ENCODE measurements at regions not wholly inside any gene's neighbourhood (a gene's known extent, or its start where the extent isn't known, plus 50 kb on each side); places are given as distances from the start of the nearest gene placed in this dataset.

GRCh38 chr9:12964271-12964670, 189.5 kb downstream of the LURAP1L start:
- no peak overlapping the region for H3K27ac ChIP-seq (ENCODE audit: low read depth, low read length)
- no peak overlapping the region for H3K4me3 ChIP-seq (ENCODE audit: low read depth, low read length)
- peaks cover 4% of the 10 kb centered on the region; the same call in 1 of the 2 replicates for H3K9me3 ChIP-seq (ENCODE audit: control insufficient read depth, insufficient read depth, low read length)
- no peak overlapping the region for H3K9ac ChIP-seq (ENCODE audit: low read depth, low read length)
- H3K4me1 ChIP-seq (ENCODE audit: control insufficient read depth, insufficient read depth, low read length), result no peaks in the 10 kb centered on the region; the same call in 1 of the 2 replicates
- no peaks in the 10 kb centered on the region for H3K27me3 ChIP-seq (ENCODE audit: control insufficient read depth, insufficient read depth, low read length)
- H3K36me3 ChIP-seq (ENCODE audit: control insufficient read depth, insufficient read depth, low read length), result peaks cover 10% of the 10 kb centered on the region; the same call in 1 of the 2 replicates

DNA sequence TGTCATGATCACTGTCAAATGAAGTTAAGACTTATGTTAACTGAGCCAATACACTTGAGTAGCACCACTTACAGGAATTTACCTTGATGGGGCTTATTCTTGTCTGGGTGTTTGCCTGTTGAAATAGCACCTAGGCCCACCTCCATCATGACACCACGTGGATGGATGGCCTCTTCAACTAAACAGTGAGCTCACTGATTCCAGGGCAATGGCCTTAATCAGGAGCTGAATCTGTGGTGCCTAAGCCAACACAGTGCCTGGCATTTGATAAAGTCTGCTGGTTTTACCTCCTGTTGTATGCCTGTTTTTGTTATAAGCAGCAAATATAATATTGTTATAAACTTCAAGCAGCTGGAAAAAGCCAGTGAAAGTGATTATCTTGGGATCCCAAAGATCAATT, 190.5 kb downstream of the LURAP1L start:
- no peaks in the 10 kb centered on the region for H3K27me3 ChIP-seq (ENCODE audit: control insufficient read depth, insufficient read depth, low read length)
- H3K9ac ChIP-seq (ENCODE audit: low read depth, low read length), result no peak overlapping the region
- peaks cover 8% of the 10 kb centered on the region; the same call in 1 of the 2 replicates for H3K36me3 ChIP-seq (ENCODE audit: control insufficient read depth, insufficient read depth, low read length)

GRCh38 chr9:12968093-12968492, 193.3 kb downstream of the LURAP1L start:
- H3K27ac ChIP-seq (ENCODE audit: low read depth, low read length), result no peak overlapping the region
- H3K9me3 ChIP-seq (ENCODE audit: control insufficient read depth, insufficient read depth, low read length), result no peaks in the 10 kb centered on the region
- no peak overlapping the region for H3K9ac ChIP-seq (ENCODE audit: low read depth, low read length)
- no peaks in the 10 kb centered on the region for H3K27me3 ChIP-seq (ENCODE audit: control insufficient read depth, insufficient read depth, low read length)
- no peaks in the 10 kb centered on the region for H3K36me3 ChIP-seq (ENCODE audit: control insufficient read depth, insufficient read depth, low read length)
- H3K4me3 ChIP-seq (ENCODE audit: low read depth, low read length), result no peak overlapping the region
- H3K4me1 ChIP-seq (ENCODE audit: control insufficient read depth, insufficient read depth, low read length), result no peaks in the 10 kb centered on the region

More for the DNA sequence above, 190.5 kb downstream of the LURAP1L start:
- no peaks in the 10 kb centered on the region; the same call in 1 of the 2 replicates for H3K4me1 ChIP-seq (ENCODE audit: control insufficient read depth, insufficient read depth, low read length)
- no peak overlapping the region for H3K4me3 ChIP-seq (ENCODE audit: low read depth, low read length)
- H3K27ac ChIP-seq (ENCODE audit: low read depth, low read length), result no peak overlapping the region
- H3K9me3 ChIP-seq (ENCODE audit: control insufficient read depth, insufficient read depth, low read length), result no peaks in the 10 kb centered on the region

DNA sequence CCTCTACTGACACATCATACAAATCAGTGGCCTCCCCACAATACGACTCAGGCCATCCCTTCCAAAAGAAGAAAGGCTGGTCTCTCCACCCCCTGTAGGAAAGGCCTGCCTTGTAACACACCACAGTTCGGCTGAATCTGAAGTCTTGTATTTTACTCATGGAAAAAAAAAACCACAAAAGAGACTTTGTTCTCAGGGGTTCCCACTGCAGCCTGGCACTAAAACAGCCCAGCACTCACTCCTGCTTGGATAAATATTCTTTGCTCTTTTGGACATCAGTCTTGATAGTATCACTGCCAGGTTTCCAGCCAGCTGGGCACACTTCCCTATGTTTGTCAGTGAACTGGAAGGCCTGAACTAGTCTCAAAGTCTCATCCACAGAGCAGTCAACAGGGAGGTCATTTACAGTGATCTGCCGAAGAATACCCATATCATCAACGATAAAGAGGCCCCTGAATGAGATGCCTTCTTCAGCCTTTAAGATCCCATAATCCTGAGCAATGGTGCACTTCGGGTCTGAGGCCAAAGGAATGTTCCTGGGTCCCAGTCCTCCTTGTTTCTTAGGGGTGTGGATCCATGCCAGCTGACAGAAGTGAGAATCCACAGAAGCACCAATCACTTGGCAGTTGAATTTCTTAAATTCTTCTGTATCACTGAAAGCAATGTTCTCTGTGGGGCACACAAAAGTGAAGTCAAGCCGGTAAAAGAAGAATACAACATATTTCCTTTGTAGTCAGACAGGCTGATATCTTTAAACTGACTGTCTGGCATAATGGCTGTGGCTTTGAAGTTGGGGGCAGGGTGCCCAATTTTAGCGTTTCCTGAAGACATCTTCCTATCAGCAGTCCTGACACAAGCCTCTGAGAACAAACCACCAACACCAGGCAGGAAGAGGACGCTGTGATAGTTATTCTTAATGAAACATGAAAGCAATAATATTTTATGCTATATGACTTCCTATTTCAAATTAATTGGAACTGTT, 198.1 kb downstream of the LURAP1L start:
- H3K27me3 ChIP-seq (ENCODE audit: control insufficient read depth, insufficient read depth, low read length), result no peaks in the 10 kb centered on the region
- H3K9me3 ChIP-seq (ENCODE audit: control insufficient read depth, insufficient read depth, low read length), result no peaks in the 10 kb centered on the region
- H3K4me1 ChIP-seq (ENCODE audit: control insufficient read depth, insufficient read depth, low read length), result no peaks in the 10 kb centered on the region
- H3K27ac ChIP-seq (ENCODE audit: low read depth, low read length), result no peak overlapping the region
- H3K9ac ChIP-seq (ENCODE audit: low read depth, low read length), result no peak overlapping the region
- H3K36me3 ChIP-seq (ENCODE audit: control insufficient read depth, insufficient read depth, low read length), result no peaks in the 10 kb centered on the region
- H3K4me3 ChIP-seq (ENCODE audit: low read depth, low read length), result no peak overlapping the region

DNA sequence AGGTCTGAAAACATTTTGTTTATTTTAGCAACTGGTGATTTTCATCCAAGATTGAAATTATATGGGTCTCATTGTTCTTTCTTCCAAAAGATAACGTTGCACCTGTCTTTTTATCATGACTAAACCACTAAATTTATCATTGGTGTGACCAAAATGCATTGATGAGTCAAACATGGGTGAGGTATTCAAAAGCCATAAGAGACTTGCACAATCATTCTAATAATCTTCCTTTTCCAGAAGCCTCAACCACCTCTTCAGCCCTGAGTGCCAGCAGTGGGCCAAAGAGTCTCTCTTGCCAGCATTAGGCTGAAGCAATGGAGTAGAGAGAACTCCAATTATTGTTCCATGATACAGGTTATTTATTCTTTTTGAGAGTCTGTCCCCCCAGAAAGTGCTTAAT, 198.9 kb downstream of the LURAP1L start:
- Histone ChIP-seq H3K9me3 (ENCODE audit: control insufficient read depth, insufficient read depth, low read length) (no peaks in the 10 kb centered on the region), H3K27me3 (ENCODE audit: control insufficient read depth, insufficient read depth, low read length) (no peaks in the 10 kb centered on the region), H3K4me3 (ENCODE audit: low read depth, low read length) (no peak overlapping the region), H3K36me3 (ENCODE audit: control insufficient read depth, insufficient read depth, low read length) (no peaks in the 10 kb centered on the region), H3K9ac (ENCODE audit: low read depth, low read length) (no peak overlapping the region), H3K27ac (ENCODE audit: low read depth, low read length) (no peak overlapping the region), H3K4me1 (ENCODE audit: control insufficient read depth, insufficient read depth, low read length) (no peaks in the 10 kb centered on the region)

GRCh38 chr9:12974671-12975070, 199.9 kb downstream of the LURAP1L start:
- H3K9me3 ChIP-seq (ENCODE audit: control insufficient read depth, insufficient read depth, low read length), result no peaks in the 10 kb centered on the region

GRCh38 chr9:12975496-12975895, 200.7 kb downstream of the LURAP1L start:
- Histone ChIP-seq H3K9me3 (ENCODE audit: control insufficient read depth, insufficient read depth, low read length) (no peaks in the 10 kb centered on the region), H3K4me1 (ENCODE audit: control insufficient read depth, insufficient read depth, low read length) (no peaks in the 10 kb centered on the region), H3K27ac (ENCODE audit: low read depth, low read length) (no peak overlapping the region), H3K9ac (ENCODE audit: low read depth, low read length) (no peak overlapping the region), H3K27me3 (ENCODE audit: control insufficient read depth, insufficient read depth, low read length) (no peaks in the 10 kb centered on the region), H3K36me3 (ENCODE audit: control insufficient read depth, insufficient read depth, low read length) (no peaks in the 10 kb centered on the region), H3K4me3 (ENCODE audit: low read depth, low read length) (no peak overlapping the region)

More at GRCh38 chr9:12974671-12975070, 199.9 kb downstream of the LURAP1L start:
- no peaks in the 10 kb centered on the region for H3K4me1 ChIP-seq (ENCODE audit: control insufficient read depth, insufficient read depth, low read length)
- H3K27me3 ChIP-seq (ENCODE audit: control insufficient read depth, insufficient read depth, low read length), result no peaks in the 10 kb centered on the region
- H3K9ac ChIP-seq (ENCODE audit: low read depth, low read length), result no peak overlapping the region
- no peaks in the 10 kb centered on the region for H3K36me3 ChIP-seq (ENCODE audit: control insufficient read depth, insufficient read depth, low read length)
- H3K4me3 ChIP-seq (ENCODE audit: low read depth, low read length), result no peak overlapping the region
- H3K27ac ChIP-seq (ENCODE audit: low read depth, low read length), result no peak overlapping the region

DNA sequence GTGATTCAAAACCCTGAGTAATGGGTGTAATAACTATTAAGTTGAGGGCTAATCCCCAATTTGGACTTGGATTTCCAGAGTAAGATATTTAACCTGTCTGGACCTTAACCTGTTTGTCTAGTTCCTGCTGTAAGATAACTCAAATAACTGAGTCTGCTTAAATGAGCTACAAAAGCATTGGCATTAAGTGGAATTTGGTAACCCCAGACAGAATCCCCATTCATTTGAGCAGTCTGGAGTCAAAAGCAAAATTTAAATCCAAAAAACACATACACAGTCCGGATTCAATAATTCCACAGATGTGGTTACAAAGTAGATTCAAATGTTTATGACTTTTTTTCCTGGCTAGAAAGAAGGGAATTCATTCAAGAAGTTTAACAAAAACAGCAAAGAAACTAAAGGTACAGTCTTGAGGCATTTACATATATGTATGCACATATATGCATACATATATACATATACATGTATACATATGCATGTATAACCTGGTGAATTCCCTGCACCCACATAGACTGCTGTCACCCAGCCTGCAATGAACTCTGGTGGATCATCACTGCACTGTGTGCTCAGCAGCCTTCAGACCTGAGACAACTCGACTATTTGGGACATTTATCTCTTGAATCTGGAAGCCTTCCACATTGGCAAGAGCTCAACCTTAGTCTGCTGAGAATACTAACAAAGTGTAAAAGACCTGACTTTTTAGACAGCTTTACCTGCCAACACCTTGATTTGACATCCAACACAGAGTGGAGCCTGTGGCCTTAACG, 205.4 kb downstream of the LURAP1L start:
- Histone ChIP-seq H3K9ac (ENCODE audit: low read depth, low read length) (no peak overlapping the region), H3K36me3 (ENCODE audit: control insufficient read depth, insufficient read depth, low read length) (no peaks in the 10 kb centered on the region), H3K27me3 (ENCODE audit: control insufficient read depth, insufficient read depth, low read length) (no peaks in the 10 kb centered on the region)

DNA sequence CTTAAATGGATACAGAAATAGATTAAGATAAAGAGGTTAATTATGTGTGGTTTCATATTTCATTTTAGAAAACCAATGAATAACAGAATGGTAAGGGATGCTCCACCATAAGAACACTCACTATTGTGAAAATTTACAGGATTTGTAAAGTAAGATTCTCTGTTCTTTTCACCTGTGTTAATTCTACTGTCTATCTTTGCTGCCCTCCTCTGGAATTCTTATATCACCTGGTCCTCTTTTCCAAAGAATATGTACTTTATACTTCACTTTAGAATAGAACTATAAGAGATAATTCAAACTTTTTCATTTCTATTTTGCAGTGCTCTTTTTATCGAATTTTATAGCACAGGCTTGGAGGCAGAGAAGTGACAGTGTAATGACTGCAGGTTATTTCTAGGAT, 213.4 kb downstream of the LURAP1L start:
- Histone ChIP-seq H3K36me3 (ENCODE audit: control insufficient read depth, insufficient read depth, low read length) (no peaks in the 10 kb centered on the region), H3K27ac (ENCODE audit: low read depth, low read length) (no peak overlapping the region), H3K27me3 (ENCODE audit: control insufficient read depth, insufficient read depth, low read length) (no peaks in the 10 kb centered on the region)

More for the DNA sequence above, 205.4 kb downstream of the LURAP1L start:
- H3K4me3 ChIP-seq (ENCODE audit: low read depth, low read length), result no peak overlapping the region
- H3K9me3 ChIP-seq (ENCODE audit: control insufficient read depth, insufficient read depth, low read length), result no peaks in the 10 kb centered on the region
- no peaks in the 10 kb centered on the region for H3K4me1 ChIP-seq (ENCODE audit: control insufficient read depth, insufficient read depth, low read length)
- no peak overlapping the region for H3K27ac ChIP-seq (ENCODE audit: low read depth, low read length)

GRCh38 chr9:12989669-12990068, 214.8 kb downstream of the LURAP1L start:
- no peaks in the 10 kb centered on the region for H3K9me3 ChIP-seq (ENCODE audit: control insufficient read depth, insufficient read depth, low read length)
- no peaks in the 10 kb centered on the region for H3K27me3 ChIP-seq (ENCODE audit: control insufficient read depth, insufficient read depth, low read length)
- no peak overlapping the region for H3K27ac ChIP-seq (ENCODE audit: low read depth, low read length)
- no peaks in the 10 kb centered on the region for H3K36me3 ChIP-seq (ENCODE audit: control insufficient read depth, insufficient read depth, low read length)
- no peaks in the 10 kb centered on the region for H3K4me1 ChIP-seq (ENCODE audit: control insufficient read depth, insufficient read depth, low read length)
- H3K4me3 ChIP-seq (ENCODE audit: low read depth, low read length), result no peak overlapping the region
- H3K9ac ChIP-seq (ENCODE audit: low read depth, low read length), result no peak overlapping the region

More for the DNA sequence above, 213.4 kb downstream of the LURAP1L start:
- no peaks in the 10 kb centered on the region for H3K4me1 ChIP-seq (ENCODE audit: control insufficient read depth, insufficient read depth, low read length)
- H3K4me3 ChIP-seq (ENCODE audit: low read depth, low read length), result no peak overlapping the region
- H3K9me3 ChIP-seq (ENCODE audit: control insufficient read depth, insufficient read depth, low read length), result no peaks in the 10 kb centered on the region
- H3K9ac ChIP-seq (ENCODE audit: low read depth, low read length), result no peak overlapping the region

- Histone ChIP-seq H3K9me3 (ENCODE audit: control insufficient read depth, insufficient read depth, low read length) (no peaks in the 10 kb centered on the region), H3K36me3 (ENCODE audit: control insufficient read depth, insufficient read depth, low read length) (no peaks in the 10 kb centered on the region), H3K4me3 (ENCODE audit: low read depth, low read length) (no peak overlapping the region), H3K9ac (ENCODE audit: low read depth, low read length) (no peak overlapping the region), H3K27me3 (ENCODE audit: control insufficient read depth, insufficient read depth, low read length) (no peaks in the 10 kb centered on the region), H3K27ac (ENCODE audit: low read depth, low read length) (no peak overlapping the region), H3K4me1 (ENCODE audit: control insufficient read depth, insufficient read depth, low read length) (no peaks in the 10 kb centered on the region)
These were observed 218.6 kb downstream of the LURAP1L start for GRCh38 chr9:12993466-12993865.
